ENCODE measurements at regions not wholly inside any gene's neighbourhood (a gene's known extent, or its start where the extent isn't known, plus 50 kb on each side); places are given as distances from the start of the nearest gene placed in this dataset.

DNA sequence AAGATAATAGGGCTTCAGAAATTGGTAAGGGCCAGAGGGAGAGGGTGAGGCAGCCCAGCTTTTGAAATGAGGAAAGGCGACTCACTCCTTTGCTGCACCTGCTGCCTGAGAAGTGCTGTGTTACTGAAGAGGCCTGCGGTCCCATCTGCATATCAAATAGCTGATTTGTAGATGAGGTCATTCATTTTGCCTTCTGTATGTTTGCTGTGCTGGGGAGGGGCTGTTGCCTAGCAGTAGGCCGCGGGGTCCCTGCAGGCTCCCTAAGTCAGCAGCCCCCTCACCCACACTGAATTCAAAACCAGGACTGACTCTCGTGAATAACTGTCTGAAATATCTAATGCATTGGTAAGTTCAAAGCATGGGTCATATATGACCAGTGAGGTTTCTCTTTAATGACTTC, 377.2 kb downstream of the SOX11 start:
- DNase-seq: no peak

DNA sequence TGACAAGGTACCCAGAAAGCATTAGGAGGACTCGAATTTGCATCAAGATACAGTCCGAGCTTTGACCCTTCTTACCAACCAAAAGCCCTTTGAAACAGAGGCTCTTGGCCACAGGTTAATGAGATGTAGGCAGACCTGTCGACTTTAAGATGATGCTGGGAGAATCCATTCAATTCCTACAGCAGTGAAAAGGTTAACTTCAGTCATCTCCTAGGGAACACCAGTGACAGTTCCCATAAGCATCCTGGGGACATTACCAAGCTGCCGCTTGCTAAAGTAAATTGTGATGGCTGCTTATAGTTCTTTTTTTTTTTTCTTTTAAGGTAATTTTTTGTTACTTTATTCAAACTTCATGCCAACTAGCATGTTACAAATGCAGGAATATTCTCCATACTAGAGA, 379.3 kb downstream of the SOX11 start:
- no peak for DNase-seq

DNA sequence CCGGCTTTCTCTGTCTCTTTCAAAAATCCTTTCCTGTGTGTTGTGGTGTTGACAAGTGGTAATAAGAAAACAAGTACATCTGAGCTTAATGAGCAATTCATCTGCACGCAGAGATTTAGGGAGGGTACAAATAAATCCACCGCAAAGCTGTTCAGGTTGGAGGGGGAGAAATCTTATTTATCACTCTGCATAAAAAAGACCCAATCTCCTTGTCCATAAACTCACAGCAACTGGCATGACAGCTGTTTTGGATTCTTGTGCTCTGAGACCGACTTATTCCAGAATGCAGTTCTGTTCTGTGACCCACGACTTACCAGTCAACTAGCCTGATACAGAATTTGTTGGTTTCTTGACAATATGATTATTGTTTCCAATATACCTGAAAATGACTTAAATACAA, 380.1 kb downstream of the SOX11 start:
- no peak for DNase-seq

DNA sequence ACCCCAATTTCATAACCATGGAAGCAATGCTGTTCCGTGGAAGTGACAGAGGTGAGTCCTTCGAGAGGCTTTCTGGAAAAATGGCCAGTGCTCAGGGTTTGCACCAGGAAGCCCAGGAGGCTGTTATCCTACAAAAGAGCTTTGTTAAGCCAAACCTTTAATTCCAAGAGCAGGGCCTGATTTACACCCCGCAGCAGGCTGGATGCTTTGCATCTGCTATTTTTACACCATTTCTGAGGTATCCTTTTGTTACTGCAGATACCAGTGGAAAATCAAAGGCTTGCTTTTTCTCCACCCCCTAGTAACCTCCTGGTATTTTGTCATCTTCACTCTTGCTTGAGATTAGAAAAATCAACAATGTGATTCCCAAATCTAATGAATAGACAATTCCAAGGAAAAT, 380.6 kb downstream of the SOX11 start:
- no peak for DNase-seq

DNA sequence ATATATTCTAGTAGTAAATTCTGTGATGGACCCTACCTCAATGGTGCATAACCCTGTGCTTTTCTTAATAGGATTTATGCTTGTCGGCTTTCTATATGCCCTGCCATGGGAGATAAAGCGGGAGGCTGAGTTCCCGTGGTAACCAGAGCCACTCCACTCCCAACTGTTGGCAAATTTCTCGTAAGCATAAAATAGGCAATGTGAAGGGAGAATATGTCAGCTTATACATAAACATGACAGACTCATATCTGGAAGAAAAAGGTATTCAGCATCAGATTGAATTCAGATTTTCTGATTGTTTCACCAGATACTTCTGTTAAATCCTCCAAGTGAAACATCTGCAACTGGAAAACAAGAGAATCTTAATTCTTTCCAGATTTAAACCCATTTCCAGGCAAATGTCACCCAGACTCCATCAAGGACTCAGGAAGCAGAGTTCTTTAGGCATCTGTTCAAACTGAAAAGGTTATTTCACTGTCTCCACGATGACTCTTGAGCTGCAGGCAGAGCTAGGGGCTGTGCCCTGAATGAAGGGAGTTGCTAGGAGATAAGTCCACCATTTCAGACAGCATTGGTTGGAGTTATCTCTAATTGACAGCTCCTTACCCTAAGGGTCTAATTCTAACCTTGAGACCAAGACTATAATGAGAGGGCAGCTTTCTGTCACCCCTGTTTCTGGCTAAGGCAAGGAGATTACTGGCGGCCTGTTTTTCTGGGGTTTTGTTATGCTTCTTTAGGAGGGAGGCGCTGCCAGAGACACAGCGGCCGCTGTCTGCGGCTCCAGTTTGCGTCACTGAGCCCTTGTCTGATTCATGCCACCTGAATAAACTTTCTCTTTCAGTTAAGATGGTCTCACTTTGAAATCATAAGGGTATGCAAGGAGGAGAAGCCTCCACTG, 381.3 kb downstream of the SOX11 start:
- peak; percentile 61 for DNase-seq

DNA sequence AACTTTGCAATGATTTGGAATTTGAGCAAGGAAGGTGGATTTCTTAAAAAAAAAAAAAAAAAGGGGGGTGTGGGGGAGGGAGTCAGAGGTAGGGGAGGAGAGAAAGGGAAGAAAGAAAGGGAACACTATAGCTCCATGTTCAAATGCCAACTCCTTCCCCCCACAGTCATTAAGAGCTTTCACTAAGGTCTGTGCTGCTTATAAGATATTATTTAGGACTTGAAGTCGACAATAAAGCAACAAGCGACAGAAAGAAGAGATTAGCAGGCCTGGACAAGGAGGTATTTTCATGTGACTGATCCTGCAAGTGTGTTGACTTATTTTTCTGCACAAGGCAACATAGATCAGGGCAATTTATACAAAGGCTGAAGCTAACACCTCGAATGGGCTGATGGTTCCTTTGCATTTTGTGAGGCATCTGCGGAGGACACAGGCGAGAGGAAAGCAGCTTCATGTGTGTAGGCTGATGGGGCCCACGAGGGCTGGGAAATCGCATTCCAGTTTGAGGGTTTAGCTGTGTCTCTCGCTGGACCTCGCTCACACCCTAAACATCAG, 382.0 kb downstream of the SOX11 start:
- peak; percentile 38 for DNase-seq

DNA sequence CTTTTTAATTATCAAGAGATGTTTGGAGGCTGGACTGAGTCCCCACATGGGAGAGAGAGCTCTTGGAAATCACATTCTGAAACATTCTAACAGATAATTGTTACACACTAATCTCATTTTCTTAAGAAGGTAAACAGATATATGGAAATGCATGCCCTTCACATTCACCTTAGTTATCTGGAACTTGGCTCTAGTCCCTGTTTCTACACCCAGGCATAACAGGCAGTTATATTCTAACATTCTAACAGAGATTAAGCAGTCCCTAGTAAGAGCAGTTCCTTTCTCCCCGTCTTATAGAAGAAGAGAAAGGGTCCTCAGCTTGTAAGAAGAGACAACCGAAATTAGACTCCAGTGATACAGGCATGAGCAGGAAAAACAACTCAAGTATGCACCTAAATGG, 385.4 kb downstream of the SOX11 start:
- DNase-seq: no peak

DNA sequence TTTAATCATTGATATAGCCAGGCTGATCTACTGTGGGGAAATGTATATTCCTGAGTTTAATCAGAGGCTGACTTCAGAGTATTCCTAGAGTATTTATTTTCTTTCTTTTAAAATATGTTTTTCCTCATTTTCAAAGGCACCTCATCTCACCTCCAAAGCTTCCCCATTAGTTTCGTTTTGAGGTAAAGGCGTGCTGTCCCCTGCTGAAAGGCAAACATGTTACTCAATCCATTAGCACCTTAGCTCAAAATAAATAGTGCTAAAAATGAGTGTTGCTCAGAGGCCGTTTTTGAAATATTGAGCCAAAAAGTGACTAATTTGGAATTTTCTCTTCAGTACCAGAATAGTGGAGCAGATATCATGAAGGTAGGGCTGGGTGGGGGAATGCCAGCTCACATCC, 386.2 kb downstream of the SOX11 start:
- DNase-seq: no peak

DNA sequence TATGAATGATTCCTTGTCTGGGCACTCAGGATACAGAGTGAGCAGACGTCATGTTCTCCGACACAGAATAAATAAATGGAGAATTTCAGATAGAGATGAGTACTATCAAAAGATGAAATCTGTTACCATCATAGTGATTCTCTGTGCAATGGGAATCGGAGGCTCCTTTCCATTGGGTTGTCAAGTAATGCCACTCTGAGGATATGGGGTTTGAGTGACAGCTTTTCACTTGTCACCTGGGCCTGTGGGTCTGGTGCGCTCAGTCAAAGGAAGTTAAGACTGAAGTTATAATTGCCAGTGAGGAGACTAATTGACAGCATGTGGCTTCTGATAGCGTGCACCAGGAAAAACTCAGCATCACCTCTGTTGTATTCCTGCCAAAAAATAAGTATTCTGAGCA, 387.2 kb downstream of the SOX11 start:
- no peak for DNase-seq

DNA sequence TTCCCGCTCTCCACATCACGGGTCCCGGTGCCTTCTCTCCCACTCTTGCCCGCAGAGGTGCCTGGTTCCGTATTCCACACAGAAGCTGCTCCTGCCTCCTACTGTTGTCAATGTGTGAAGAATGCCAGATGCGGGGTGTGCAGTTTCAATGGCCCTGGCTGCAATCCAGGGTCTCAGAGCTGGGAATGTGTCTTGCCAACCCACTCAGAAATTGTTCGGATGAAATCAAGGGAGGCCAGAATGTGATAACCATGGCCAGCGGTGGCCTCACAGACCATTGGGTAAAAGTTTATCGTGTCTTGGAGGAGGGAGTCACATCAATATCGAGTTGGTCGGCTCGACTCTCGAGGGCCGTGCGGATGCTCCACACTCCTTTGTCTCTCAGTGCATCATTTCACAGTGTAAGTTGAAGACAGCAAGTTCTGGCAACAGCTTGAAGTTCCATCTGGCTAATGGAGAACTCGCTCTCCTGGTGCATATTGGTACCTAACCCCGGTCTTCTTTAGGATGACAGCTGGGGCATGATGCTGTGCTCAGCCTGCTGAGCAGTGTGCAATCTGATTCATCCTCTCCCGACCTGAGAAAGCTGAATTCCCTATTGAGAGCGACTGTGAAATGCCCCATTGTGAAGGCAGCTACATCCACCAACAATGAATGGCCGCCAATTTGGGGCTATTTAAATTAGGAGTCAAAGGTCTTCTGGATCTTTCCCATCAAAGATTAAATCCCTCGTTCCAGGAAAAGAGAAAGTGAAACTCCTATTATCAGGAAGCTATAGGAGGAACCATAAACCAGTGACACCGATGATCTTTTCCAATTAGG, 389.0 kb downstream of the SOX11 start:
- DNase-seq: no peak

DNA sequence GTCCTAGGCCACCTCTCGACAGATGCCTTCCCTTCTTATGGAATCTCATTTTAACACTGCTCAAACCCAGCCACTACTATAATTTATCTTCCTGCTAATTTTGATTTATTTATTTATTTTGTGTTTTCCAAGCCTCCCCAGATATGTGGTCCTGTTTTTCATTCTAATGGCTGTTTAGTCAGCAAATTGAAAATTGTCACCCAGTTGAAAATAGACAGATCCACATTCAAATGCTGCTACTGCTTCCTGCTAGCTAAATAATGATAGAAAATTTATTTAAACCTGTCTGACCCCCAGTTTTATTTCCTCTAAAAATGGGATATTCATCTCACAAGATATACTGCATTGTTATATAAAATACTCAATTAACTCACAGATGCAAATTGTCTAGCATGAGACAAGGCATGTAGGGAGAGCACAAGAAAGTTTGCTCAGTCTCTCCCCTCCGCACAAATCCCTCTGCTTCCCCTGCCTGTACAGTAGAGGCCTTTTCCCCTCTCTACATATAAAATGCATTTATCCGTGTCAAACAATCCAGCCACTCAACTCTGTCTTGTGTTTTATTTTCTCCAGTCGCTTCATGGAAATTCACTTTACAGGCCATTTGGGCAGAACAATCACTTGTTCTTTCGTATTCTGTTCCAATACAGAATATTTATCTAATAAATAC, 389.9 kb downstream of the SOX11 start:
- DNase-seq: no peak

DNA sequence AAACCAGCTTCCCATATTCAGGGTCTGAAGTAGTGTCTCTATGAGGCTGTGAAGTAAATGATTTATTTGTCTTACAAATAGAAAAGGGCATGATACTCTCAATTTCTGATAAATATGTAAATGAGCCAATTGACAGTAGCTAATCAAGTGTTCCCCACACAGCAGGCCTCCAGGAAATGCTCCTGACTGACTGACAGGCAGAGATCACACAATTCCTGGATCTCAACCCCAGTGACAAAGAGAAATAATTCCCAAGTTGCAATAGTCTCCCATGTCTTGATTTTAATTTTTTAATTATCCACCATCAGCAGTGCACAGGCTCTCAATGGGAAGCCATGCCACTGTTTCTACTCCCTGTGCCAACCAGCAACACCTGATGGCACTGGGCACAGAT, 390.4 kb downstream of the SOX11 start:
- DNase-seq: no peak

DNA sequence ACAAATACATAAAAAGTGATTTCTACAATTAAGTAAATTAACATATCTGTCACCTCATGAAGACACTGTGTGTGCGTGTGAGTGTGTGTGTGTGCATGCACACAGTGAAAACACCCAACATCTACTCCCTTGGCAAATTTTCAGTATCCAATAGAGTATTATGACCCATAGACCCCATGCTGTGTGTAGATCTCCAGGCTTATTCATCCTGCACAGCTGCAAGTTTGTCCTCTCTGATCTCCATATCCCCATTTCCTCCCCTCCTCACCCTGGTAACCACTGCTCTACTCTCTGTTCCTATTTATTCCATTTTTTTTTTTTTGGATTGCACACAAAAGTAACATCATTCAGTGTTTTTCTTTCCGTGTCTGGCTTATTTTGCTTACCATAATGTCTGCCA, 391.0 kb downstream of the SOX11 start:
- no peak for DNase-seq

DNA sequence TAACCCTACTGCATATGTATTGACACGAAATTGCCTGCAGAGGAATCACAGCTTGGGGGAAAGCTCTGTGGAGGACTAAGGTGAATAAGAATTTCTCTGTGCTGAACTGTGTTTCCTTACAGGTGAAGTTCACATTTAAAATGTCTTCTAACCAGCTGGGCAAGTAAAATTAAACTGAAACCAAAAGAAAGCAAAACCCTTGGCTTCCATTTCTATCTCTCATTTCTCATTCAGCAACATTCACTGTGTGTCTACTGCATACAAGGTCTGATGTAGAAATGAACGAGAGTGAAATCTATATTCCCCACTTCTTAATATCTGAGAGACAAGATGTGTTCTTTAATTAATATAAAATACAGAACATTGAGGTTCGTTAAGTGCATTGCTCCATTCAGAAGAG, 397.3 kb downstream of the SOX11 start:
- no peak for DNase-seq

DNA sequence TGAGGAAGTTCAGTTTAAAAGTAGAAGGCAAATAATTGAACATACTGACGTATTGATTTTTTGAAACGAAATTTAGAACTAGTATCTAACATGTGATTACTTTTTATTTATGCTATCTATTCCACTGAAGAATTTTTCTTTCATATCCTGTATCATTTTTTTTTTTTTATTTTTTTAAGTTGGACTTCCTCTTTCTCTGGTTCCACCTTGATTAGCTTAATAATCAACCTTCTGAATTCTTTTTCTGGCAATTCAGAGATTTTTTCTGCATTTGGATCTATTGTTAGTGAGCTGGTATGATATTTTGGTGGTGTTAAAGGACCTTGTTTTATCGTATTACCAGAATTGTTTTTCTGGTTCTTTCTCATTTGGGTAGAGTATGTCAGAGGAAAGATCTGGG, 411.2 kb downstream of the SOX11 start:
- DNase-seq: no peak

DNA sequence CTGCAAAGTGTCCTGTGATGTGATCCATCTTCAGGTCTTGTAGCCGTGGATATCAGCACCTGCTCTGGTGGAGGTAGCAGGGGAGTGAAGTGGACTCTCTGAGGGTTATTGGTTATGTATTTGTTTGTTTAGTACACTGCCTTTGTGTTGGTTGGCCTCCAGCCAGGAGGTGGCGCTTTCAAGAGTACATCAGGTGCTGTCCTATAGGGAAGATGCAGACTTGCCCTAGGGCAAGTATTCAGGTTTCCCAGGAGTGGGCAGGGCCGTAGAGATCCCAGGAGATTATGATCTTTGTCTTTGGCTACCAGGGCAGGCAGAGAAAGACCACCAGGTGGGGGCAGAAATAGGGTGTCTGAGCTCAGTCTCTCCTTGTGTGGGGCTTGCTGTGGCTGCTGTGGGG, 411.8 kb downstream of the SOX11 start:
- no peak for DNase-seq

DNA sequence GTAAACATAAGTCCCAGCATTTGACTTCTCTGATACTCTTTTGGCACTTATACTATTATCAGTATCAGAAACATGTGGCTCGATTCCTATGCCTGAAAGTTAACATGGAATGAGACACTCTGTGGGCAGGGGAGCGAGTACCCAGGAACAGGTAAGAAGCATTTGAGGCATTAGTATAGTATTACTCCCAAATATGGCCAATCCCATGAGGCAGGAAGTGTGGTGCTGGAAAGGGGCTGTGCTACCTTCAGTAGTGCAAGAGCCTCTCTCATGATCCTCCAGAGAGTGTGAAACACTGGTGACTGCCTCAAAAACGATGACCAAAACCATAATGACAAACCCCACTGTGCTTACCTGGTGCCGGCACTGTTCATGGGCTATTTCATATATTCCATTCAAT, 415.1 kb downstream of the SOX11 start:
- DNase-seq: no peak

DNA sequence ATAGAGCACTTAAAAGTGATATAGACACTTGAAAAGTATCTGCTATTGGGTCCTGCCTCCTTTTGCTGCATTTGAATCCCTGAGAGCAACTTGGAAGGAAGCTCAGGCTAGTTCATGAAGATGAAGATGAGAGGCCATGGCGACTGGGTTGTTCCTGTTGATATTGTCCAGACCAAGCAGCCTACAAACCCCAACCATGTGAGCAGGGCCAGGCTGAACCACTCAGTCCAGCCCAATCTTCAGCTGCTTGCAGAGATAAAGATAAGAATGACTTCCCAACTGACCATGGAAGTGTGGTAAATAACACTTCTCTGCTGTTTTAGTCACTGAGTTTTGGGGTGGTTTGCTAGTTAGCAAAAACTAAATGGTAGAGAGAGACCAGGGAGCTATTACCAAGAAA, 417.6 kb downstream of the SOX11 start:
- no peak for DNase-seq

DNA sequence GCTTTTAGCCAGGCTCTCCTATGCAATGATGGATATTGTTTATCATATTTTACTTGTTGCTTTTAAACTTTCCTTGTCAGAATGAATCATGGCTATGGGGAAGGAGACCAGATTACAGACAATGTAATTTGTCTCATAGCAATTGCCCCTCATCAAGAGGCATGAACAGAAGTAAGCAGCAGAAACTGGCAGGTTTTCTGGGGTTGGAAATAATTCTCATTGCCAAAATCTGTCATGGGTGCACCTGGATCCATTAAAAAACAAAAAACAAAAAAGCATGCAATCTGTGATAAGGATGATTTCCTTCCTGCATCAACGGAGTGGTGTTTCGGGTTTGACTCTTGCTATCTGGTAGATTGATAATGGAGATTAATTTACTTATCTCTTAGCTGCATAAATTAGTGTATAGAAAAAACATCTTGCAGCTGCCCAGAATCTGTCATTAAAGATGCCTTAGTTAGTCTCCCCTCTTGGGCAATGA, 419.6 kb downstream of the SOX11 start:
- no peak for DNase-seq

DNA sequence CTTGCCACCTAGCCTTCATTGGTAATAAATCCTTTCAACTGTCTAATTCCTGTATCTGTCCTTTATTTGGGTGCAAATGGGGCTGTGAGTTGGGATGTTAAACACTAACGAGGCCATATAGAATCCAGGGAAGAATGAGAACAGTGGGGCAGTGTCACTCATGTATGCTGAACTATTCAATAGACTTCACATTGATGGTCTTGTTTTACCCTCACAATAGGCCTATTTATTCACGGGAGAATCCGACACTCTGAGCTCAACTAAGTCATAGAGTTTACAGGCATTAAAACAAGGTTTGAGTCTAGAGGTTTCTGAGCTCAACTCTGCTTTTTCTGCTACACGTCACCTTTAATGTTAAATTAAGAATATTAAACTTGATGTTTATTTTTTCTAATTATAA, 421.6 kb downstream of the SOX11 start:
- no peak for DNase-seq

DNA sequence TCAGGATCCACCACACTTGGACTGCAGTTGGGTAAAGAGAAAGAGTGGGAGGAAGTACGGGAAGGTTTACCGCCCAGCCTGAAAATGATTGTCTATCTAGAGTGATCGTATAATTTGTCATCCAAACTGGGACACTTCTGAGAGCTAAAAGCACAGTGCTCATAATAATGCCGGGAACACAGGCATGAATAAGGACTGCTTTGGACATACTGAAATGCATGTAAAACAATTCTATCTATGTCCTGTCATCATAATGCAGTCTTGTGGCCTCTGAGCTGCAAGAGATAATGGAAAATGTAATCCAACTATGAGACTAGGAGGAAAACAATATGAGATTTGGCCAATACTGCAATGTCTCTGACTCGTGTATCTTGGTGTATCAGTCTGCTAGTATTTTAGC, 435.5 kb downstream of the SOX11 start:
- no peak for DNase-seq

DNA sequence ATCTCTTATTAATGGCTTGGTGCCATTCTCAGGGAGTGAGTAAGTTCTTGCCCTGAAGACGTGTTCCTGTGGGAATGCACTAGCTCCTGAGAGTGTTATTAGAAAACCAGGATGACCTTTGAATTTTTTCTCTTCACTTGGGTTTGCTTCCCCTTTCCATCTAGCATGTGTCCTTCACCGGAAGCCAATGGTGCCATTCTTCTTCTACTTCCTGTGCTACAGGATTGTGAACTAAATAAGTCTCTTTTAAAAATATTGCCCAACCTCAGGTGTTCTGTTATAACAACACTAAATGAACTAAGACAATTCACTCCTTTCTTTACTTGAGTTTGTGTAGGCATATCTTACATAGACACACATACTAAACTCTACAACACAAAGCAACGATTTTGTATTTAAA, 447.0 kb downstream of the SOX11 start:
- DNase-seq: no peak

DNA sequence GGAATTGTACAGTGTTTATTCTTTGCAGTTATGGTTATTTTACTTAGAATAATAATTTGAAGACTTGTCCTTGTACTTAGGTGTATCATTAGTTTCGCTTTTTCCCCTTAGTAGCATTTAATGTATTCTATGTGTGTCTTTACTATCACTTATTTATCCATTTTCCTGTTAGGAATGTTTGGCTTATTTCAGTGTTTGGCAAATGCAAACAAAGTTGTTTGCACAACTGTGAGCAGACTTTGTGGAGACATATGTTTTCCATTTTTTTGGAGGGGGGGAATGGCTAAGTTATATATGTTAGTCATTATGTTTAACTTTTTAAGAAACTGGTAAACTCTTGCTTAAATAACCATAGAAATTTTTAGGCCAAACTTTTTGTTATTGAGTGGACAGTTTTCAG, 447.7 kb downstream of the SOX11 start:
- no peak for DNase-seq

All from right kidney (tissue), 1 donor.